ENCODE measurements at regions not wholly inside any gene's neighbourhood (a gene's known extent, or its start where the extent isn't known, plus 50 kb on each side); places are given as distances from the start of the nearest gene placed in this dataset.

GRCh38 chr2:19287324-19287723, 71.1 kb downstream of the OSR1 start:
- TF ChIP-seq ZNF687 (CRISPR knock-in tag; IDR thresholded peaks at IDR 0.05): no peak
- no peak for TF ChIP-seq TERF1 (CRISPR knock-in tag; IDR thresholded peaks at IDR 0.05)
- TF ChIP-seq CTCF (CRISPR knock-in tag; IDR thresholded peaks at IDR 0.05): no peak
- no peak for TF ChIP-seq NCOA2 (CRISPR knock-in tag; IDR thresholded peaks at IDR 0.05)
- TF ChIP-seq XRCC5 (optimal IDR thresholded peaks at IDR 0.05; ENCODE audit: low read length): no peak
- no peak for TF ChIP-seq LBX2 (CRISPR knock-in tag; IDR thresholded peaks at IDR 0.05; ENCODE audit: borderline replicate concordance)
